ENCODE measurements at regions not wholly inside any gene's neighbourhood (a gene's known extent, or its start where the extent isn't known, plus 50 kb on each side); places are given as distances from the start of the nearest gene placed in this dataset.
A peak's percentile ranks its signal among the peaks of the same experiment; 100 is the strongest.

- no peak for TF ChIP-seq CTCF (conservative IDR thresholded peaks at IDR 0.05; ENCODE audit: control insufficient read depth, insufficient read depth, low read depth, low read length)
- DNase-seq (ENCODE audit: low read depth), result no peak
- no peak overlapping the region for H3K4me3 ChIP-seq (ENCODE audit: control insufficient read depth, low read depth, low read length)
Observed at GRCh38 chr7:62361-63116, 129.8 kb upstream of the FAM20C start.

GRCh38 chr7:63117-63480 lies 129.3 kb upstream of the FAM20C start:
- no peak for DNase-seq (ENCODE audit: low read depth)
- TF ChIP-seq CTCF (conservative IDR thresholded peaks at IDR 0.05; ENCODE audit: control insufficient read depth, insufficient read depth, low read depth, low read length), result no peak
- H3K4me3 ChIP-seq (ENCODE audit: control insufficient read depth, low read depth, low read length), result no peak overlapping the region

DNA sequence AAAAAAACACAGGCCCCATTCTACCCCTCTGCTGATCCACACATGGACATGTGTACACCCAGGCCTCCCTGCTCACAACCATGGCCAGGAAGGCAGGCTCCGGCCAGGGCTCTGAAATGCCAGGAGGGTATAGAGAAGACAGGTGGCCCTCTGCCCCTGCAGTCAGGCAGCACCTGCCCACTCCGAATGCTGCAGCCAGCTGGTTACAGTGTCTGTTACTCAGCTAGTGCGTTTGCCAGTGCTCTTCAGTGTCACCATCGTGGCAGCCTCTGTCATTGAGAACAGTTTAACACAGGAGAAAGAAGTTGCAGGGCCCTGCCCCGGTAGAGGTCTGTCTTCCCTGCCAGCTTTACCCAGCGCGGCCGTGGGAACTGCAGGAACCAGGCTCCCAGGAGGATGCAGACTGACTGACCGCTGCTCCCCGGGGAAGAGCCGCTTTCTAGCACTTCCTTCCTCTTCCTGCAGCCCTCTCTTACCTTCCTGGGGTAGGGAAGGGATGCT lies 128.8 kb upstream of the FAM20C start:
- no peak overlapping the region for H3K4me3 ChIP-seq (ENCODE audit: control insufficient read depth, low read depth, low read length)
- DNase-seq (ENCODE audit: low read depth), result no peak
- no peak for TF ChIP-seq CTCF (conservative IDR thresholded peaks at IDR 0.05; ENCODE audit: control insufficient read depth, insufficient read depth, low read depth, low read length)

- no peak overlapping the region for H3K4me3 ChIP-seq (ENCODE audit: control insufficient read depth, low read depth, low read length)
- DNase-seq (ENCODE audit: low read depth), result peak; percentile 75
- TF ChIP-seq CTCF (conservative IDR thresholded peaks at IDR 0.05; ENCODE audit: control insufficient read depth, insufficient read depth, low read depth, low read length), result peak; percentile 67
Observed at GRCh38 chr7:64098-64915, 128.1 kb upstream of the FAM20C start.

- H3K4me3 ChIP-seq (ENCODE audit: control insufficient read depth, low read depth, low read length), result no peak overlapping the region
- DNase-seq (ENCODE audit: low read depth), result no peak
- TF ChIP-seq CTCF (conservative IDR thresholded peaks at IDR 0.05; ENCODE audit: control insufficient read depth, insufficient read depth, low read depth, low read length), result no peak
Observed at GRCh38 chr7:64916-65341, 127.4 kb upstream of the FAM20C start.

GRCh38 chr7:65554-65953 lies 126.8 kb upstream of the FAM20C start:
- H3K4me3 ChIP-seq (ENCODE audit: control insufficient read depth, low read depth, low read length), result no peak overlapping the region
- peak; percentile 69 for DNase-seq (ENCODE audit: low read depth)
- TF ChIP-seq CTCF (conservative IDR thresholded peaks at IDR 0.05; ENCODE audit: control insufficient read depth, insufficient read depth, low read depth, low read length), result no peak

Measured in fibroblast of mammary gland (primary cell).